ENCODE measurements at regions not wholly inside any gene's neighbourhood (a gene's known extent, or its start where the extent isn't known, plus 50 kb on each side); places are given as distances from the start of the nearest gene placed in this dataset.

GRCh38 chr6:88244721-88245120 is 78.6 kb upstream of the CNR1 start:
- no peak for DNase-seq (ENCODE audit: low read depth)

GRCh38 chr6:88238901-88239300 is 72.8 kb upstream of the CNR1 start:
- no peak for DNase-seq (ENCODE audit: low read depth)

- no peak for DNase-seq (ENCODE audit: low read depth)
These were observed 71.9 kb upstream of the CNR1 start for GRCh38 chr6:88238065-88238464.

- DNase-seq (ENCODE audit: low read depth), result no peak
These were observed 70.6 kb upstream of the CNR1 start for GRCh38 chr6:88236612-88237360.

- no peak for DNase-seq (ENCODE audit: low read depth)
These were observed 66.6 kb upstream of the CNR1 start for GRCh38 chr6:88232753-88233152.

GRCh38 chr6:88223298-88223697 is 57.2 kb upstream of the CNR1 start:
- DNase-seq (ENCODE audit: low read depth), result no peak

- DNase-seq (ENCODE audit: low read depth), result peak; percentile 0
These were observed 54.3 kb upstream of the CNR1 start for GRCh38 chr6:88220493-88220892.

GRCh38 chr6:88216182-88216581 is 50.0 kb upstream of the CNR1 start:
- no peak for DNase-seq (ENCODE audit: low read depth)

Measured in LHCN-M2 (cell line).